Gastroesophageal sphincter (tissue), 4 donors: ENCODE measurements at regions not wholly inside any gene's neighbourhood (a gene's known extent, or its start where the extent isn't known, plus 50 kb on each side); places are given as distances from the start of the nearest gene placed in this dataset.
"Not testable (repeated sequence)": the region's sequence is repeated elsewhere in the genome, so short reads cannot be mapped to it uniquely, and the experiment has no call there.

Source experiments
- ATAC-seq: fragments of 150-250 bp; one replicate; pipeline ENCODE4 v1.9.1; 2016; ENCODE audit warnings: mild to moderate bottlenecking, moderate library complexity
- H3K27ac ChIP-seq, 4 donors: fragments of 200-600 bp; sonication (generic) in 3 of 4; 1 replicate in 3 of 4; 2 replicates in 1 of 4; pipeline ENCODE4 v1.5.1; 2016 to 2019
- H3K27me3 ChIP-seq: fragments of 200-600 bp; sonication (generic); one replicate; pipeline ENCODE4 v1.5.1; 2019
- H3K36me3 ChIP-seq, 2 donors: fragments of 200-600 bp; sonication (generic); one replicate each; pipeline ENCODE4 v1.5.1; 2019; ENCODE audit warnings: control low read depth in 1 of 2
- H3K4me1 ChIP-seq, 3 donors: fragments of 200-600 bp; sonication (generic); 1 replicate in 2 of 3; 2 replicates in 1 of 3; pipeline ENCODE4 v1.5.1; 2016 to 2019; ENCODE audit warnings: control low read depth in 2 of 3
- H3K4me3 ChIP-seq, 2 donors: fragments of 200-600 bp; sonication (generic); one replicate each; pipeline ENCODE4 v1.5.1; 2019; ENCODE audit warnings: mild to moderate bottlenecking in 1 of 2, moderate library complexity in 1 of 2
- H3K9me3 ChIP-seq, 3 donors: fragments of 200-600 bp; sonication (generic); one replicate each; pipeline ENCODE4 v1.5.1; 2017 to 2019; ENCODE audit warnings: control low read depth in 2 of 3
- CTCF ChIP-seq, 4 experiments: fragments of 200-600 bp in 2 of 4; fragments of 450-650 bp in 2 of 4; sonication (generic) in 1 of 4; IDR thresholded peaks; one replicate each; pipeline ENCODE4 v1.5.1; 2017 to 2019; ENCODE audit warnings: antibody characterized with exemption in 4 of 4, mild to moderate bottlenecking in 2 of 4, moderate library complexity in 2 of 4
- EP300 ChIP-seq: sonication (generic); formaldehyde crosslinking; IDR thresholded peaks from one replicate; pipeline ENCODE4 v1.6.1; 2017; ENCODE audit warnings: antibody characterized with exemption, mild to moderate bottlenecking
- POLR2A ChIP-seq, 2 donors: fragments of 450-650 bp; IDR thresholded peaks; one replicate each; pipeline ENCODE4 v1.6.1; 2017; ENCODE audit warnings: antibody characterized with exemption in 2 of 2, mild to moderate bottlenecking in 2 of 2, moderate library complexity in 1 of 2
- POLR2AphosphoS5 ChIP-seq: sonication (generic); formaldehyde crosslinking; IDR thresholded peaks from one replicate; pipeline ENCODE4 v1.6.1; 2017; ENCODE audit warnings: antibody characterized with exemption
- WGBS, 2 donors: methylation state at CpG; one replicate each; pipeline ENCODE4 v1.1.5; 2018; ENCODE audit warnings: low coverage in 1 of 2; 5-methylcytosine and 5-hydroxymethylcytosine counted together

GRCh38 chr2:150260636-150261035 is 226.8 kb downstream of the RND3 start:
- no peak for ATAC-seq
- Histone ChIP-seq H3K27me3 (no peaks in the 10 kb centered on the region), H3K36me3 (no peaks in the 10 kb centered on the region), H3K9me3 (no peaks in the 10 kb centered on the region), H3K4me3 (no peak overlapping the region), H3K27ac (no peak overlapping the region), H3K4me1 (peaks cover 0 to 4% (median 0%) of the 10 kb centered on the region in 3 donors)
- no peak for TF ChIP-seq CTCF (IDR thresholded peaks at IDR 0.05)
- WGBS, 2 donors = 50% methylated on average over 1 of the region's 1 CpG; no CpG with 5 or more reads in 1 of the 2 donors

- no peak for ATAC-seq
- H3K4me1 ChIP-seq = peaks cover 0 to 6% (median 0%) of the 10 kb centered on the region in 3 donors
- H3K27ac ChIP-seq = no peak overlapping the region
- TF ChIP-seq EP300 = no peak
- TF ChIP-seq POLR2A (IDR thresholded peaks at IDR 0.05) = no peak
- TF ChIP-seq POLR2AphosphoS5 = no peak
- no peak for TF ChIP-seq CTCF (IDR thresholded peaks at IDR 0.05)
- no peaks in the 10 kb centered on the region for H3K36me3 ChIP-seq
- WGBS, 2 donors = 83 to 100% methylated on average over 1 of the region's 1 CpG
- no peak overlapping the region for H3K4me3 ChIP-seq
- no peaks in the 10 kb centered on the region for H3K27me3 ChIP-seq
- H3K9me3 ChIP-seq = no peaks in the 10 kb centered on the region
Measured at GRCh38 chr2:150259746-150260145, 227.7 kb downstream of the RND3 start.

- Histone ChIP-seq H3K27me3 (no peaks in the 10 kb centered on the region), H3K36me3 (no peaks in the 10 kb centered on the region), H3K9me3 (no peaks in the 10 kb centered on the region), H3K4me3 (no peak overlapping the region), H3K4me1 (peaks cover 0 to 6% (median 0%) of the 10 kb centered on the region in 3 donors), H3K27ac (no peak overlapping the region)
- TF ChIP-seq CTCF (IDR thresholded peaks at IDR 0.05) = no peak
- TF ChIP-seq POLR2A (IDR thresholded peaks at IDR 0.05) = no peak
- no peak for TF ChIP-seq POLR2AphosphoS5
- no peak for TF ChIP-seq EP300
- ATAC-seq = no peak
- WGBS, 2 donors = 93 to 94% methylated on average over 8 of the region's 8 CpGs
Measured at GRCh38 chr2:150258781-150259307, 228.6 kb downstream of the RND3 start.

GRCh38 chr2:150256736-150257135 is 230.7 kb downstream of the RND3 start:
- Histone ChIP-seq H3K27me3 (no peaks in the 10 kb centered on the region), H3K4me1 (peaks cover 0 to 6% (median 0%) of the 10 kb centered on the region in 3 donors), H3K9me3 (no peaks in the 10 kb centered on the region), H3K27ac (no peak overlapping the region), H3K4me3 (no peak overlapping the region), H3K36me3 (no peaks in the 10 kb centered on the region)
- no peak for ATAC-seq
- WGBS, 2 donors = 54 to 70% methylated on average over 2 to 3 of the region's 3 CpGs
- TF ChIP-seq CTCF (IDR thresholded peaks at IDR 0.05) = no peak
- no peak for TF ChIP-seq POLR2AphosphoS5
- no peak for TF ChIP-seq EP300
- no peak for TF ChIP-seq POLR2A (IDR thresholded peaks at IDR 0.05)

GRCh38 chr2:150255528-150255927 is 231.9 kb downstream of the RND3 start:
- TF ChIP-seq EP300 = no peak
- TF ChIP-seq CTCF (IDR thresholded peaks at IDR 0.05) = no peak
- no peak for TF ChIP-seq POLR2AphosphoS5
- TF ChIP-seq POLR2A (IDR thresholded peaks at IDR 0.05) = no peak

GRCh38 chr2:150249735-150250134 is 237.7 kb downstream of the RND3 start:
- not testable (repeated sequence) for H3K36me3 ChIP-seq, H3K9me3 ChIP-seq, H3K4me1 ChIP-seq, H3K27me3 ChIP-seq, ATAC-seq, H3K27ac ChIP-seq, H3K4me3 ChIP-seq
- 80 to 92% methylated on average over 1 of the region's 1 CpG for WGBS, 2 donors

More at GRCh38 chr2:150255528-150255927, 231.9 kb downstream of the RND3 start:
- no peak overlapping the region for H3K27ac ChIP-seq
- H3K36me3 ChIP-seq = no peaks in the 10 kb centered on the region
- H3K9me3 ChIP-seq = no peaks in the 10 kb centered on the region
- no peaks in the 10 kb centered on the region for H3K27me3 ChIP-seq
- H3K4me1 ChIP-seq = peaks cover 0 to 6% (median 0%) of the 10 kb centered on the region in 3 donors
- ATAC-seq = no peak
- no peak overlapping the region for H3K4me3 ChIP-seq
